Gastrocnemius medialis (tissue), 4 donors: ENCODE measurements at regions not wholly inside any gene's neighbourhood (a gene's known extent, or its start where the extent isn't known, plus 50 kb on each side); places are given as distances from the start of the nearest gene placed in this dataset.

Experiments used
- POLR2A ChIP-seq, 2 donors: fragments of 450-650 bp; IDR thresholded peaks; one replicate each; pipeline ENCODE4 v1.6.1; 2017; ENCODE audit warnings: antibody characterized with exemption in 2 of 2, mild to moderate bottlenecking in 2 of 2, moderate library complexity in 2 of 2
- TF ChIP-seq, protein P1 (sequence below), 5 experiments: fragments of 450-650 bp in 3 of 5; fragments of 200-600 bp in 2 of 5; sonication (generic) in 2 of 5; IDR thresholded peaks in 4 of 5; conservative IDR thresholded peaks in 1 of 5; 1 replicate in 4 of 5; 2 replicates in 1 of 5; pipeline ENCODE4 v1.5.1; 2016 to 2019; ENCODE audit warnings: antibody characterized with exemption in 5 of 5, mild to moderate bottlenecking in 3 of 5, moderate library complexity in 3 of 5

- TF ChIP-seq POLR2A (IDR thresholded peaks at IDR 0.05), result no peak
- TF ChIP-seq, protein P1, sequence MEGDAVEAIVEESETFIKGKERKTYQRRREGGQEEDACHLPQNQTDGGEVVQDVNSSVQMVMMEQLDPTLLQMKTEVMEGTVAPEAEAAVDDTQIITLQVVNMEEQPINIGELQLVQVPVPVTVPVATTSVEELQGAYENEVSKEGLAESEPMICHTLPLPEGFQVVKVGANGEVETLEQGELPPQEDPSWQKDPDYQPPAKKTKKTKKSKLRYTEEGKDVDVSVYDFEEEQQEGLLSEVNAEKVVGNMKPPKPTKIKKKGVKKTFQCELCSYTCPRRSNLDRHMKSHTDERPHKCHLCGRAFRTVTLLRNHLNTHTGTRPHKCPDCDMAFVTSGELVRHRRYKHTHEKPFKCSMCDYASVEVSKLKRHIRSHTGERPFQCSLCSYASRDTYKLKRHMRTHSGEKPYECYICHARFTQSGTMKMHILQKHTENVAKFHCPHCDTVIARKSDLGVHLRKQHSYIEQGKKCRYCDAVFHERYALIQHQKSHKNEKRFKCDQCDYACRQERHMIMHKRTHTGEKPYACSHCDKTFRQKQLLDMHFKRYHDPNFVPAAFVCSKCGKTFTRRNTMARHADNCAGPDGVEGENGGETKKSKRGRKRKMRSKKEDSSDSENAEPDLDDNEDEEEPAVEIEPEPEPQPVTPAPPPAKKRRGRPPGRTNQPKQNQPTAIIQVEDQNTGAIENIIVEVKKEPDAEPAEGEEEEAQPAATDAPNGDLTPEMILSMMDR (IDR thresholded peaks at IDR 0.05 in 4 of 5, conservative IDR thresholded peaks at IDR 0.05 in 1 of 5), result no peak
Observed at GRCh38 chr1:234699795-234700665, 90.1 kb upstream of the IRF2BP2 start.
